ENCODE measurements at regions not wholly inside any gene's neighbourhood (a gene's known extent, or its start where the extent isn't known, plus 50 kb on each side); places are given as distances from the start of the nearest gene placed in this dataset.
A peak's percentile ranks its signal among the peaks of the same experiment; 100 is the strongest.

GRCh38 chr15:25178835-25179672 lies 224.3 kb downstream of the SNRPN start:
- intact Hi-C loops (cut with DNase I): no loop called here
- peak; percentile 33 for DNase-seq (ENCODE audit: low spot score)

- intact Hi-C loops (cut with DNase I): no loop called here
- peak; percentile 70 for DNase-seq (ENCODE audit: low spot score)
Observed at GRCh38 chr15:25179673-25180511, 225.1 kb downstream of the SNRPN start.

DNA sequence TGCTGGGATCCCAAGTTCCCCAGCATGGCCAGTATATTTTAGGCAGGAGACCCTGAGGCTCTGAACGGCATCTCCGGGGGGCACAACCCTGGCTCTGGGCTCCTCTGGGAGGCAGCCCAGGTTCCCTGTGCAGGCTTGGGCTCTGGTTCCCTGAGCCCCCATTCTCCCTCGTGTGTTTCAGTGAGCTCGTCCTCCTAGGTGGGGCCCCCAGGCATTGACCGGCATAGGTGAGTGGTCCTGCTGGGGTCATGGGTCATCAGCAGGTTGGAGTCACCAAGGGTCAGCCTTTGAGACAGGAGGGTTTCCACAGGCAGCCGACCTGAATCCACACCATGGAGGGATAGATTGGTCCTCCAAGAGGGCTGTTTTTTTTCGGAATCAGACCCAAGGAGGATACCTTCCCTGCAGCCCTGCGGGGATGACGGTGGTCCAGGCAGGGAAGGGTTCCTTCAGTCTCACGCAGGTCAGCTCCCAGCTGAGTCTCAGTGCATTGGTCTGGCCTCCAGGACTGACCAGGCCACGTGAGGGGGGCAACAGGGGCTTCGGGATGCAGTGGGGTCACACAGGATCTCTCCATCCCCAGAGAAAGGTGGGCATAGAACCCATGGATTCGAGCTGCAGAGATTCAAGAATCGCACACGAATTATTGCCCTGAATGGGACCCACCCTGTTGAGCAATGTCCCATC lies 226.0 kb downstream of the SNRPN start:
- intact Hi-C loops (cut with DNase I): no loop called here
- peak; percentile 47 for DNase-seq (ENCODE audit: low spot score)

- DNase-seq (ENCODE audit: low spot score): peak; percentile 71
- intact Hi-C loops (cut with DNase I): no loop called here
Observed at GRCh38 chr15:25181293-25182097, 226.7 kb downstream of the SNRPN start.

DNA sequence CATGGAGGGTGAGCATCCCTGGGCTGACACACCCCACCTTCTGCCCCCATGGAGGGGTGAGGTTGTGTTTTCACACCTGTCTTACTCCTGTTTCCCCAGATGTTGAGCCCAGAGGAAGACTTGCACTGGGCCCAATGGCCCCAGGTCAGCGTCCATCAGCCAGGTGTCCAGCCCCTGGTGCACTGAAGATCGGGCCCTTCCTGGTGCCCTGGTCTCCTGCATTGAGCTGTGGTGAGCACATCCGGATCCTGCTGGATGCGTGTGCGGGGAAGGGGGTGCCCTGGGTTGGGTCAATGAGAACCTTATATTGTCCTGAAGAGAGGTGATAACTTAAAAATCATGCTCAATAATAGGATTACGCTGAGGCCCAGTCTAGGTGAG lies 227.3 kb downstream of the SNRPN start:
- DNase-seq (ENCODE audit: low spot score): no peak
- intact Hi-C loops (cut with DNase I): no loop called here

- peak; percentile 46 for DNase-seq (ENCODE audit: low spot score)
- intact Hi-C loops (cut with DNase I): no loop called here
Observed at GRCh38 chr15:25182736-25183445, 228.1 kb downstream of the SNRPN start.

GRCh38 chr15:25183581-25184251 lies 228.9 kb downstream of the SNRPN start:
- DNase-seq (ENCODE audit: low spot score): peak; percentile 54
- intact Hi-C loops (cut with DNase I): no loop called here

- intact Hi-C loops (cut with DNase I): no loop called here
- peak; percentile 65 for DNase-seq (ENCODE audit: low spot score)
Observed at GRCh38 chr15:25184356-25185155, 229.8 kb downstream of the SNRPN start.

DNA sequence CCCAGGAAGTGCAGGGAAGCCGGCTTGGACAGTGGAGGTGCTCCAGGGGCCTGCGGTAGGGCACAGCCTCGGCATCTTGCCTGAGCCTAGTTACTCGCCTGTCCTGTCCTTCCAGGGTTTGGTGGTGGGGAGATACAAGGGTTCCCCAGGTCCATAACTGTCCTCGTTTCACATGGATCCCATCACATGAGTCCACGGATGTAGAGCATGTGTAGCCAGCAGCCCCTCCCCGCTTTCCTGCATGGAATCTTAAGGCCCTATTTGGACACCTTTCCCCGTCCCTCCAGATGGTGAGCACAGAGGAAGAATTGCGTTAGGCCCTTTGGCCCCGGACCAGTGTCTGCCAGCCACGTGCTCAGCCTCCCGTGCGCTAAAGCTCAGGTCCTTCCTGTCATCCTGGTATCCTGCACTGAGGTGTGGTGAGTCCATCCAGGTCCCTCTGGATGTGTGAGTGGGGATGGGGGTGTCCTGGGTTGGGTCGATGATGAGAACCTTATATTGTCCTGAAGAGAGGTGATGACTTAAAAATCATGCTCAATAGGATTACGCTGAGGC lies 230.4 kb downstream of the SNRPN start:
- intact Hi-C loops (cut with DNase I): no loop called here

GRCh38 chr15:25185791-25186190 lies 231.0 kb downstream of the SNRPN start:
- intact Hi-C loops (cut with DNase I): no loop called here
- DNase-seq (ENCODE audit: low spot score): peak; percentile 24

More for the DNA sequence above, 230.4 kb downstream of the SNRPN start:
- DNase-seq (ENCODE audit: low spot score): peak; percentile 72

GRCh38 chr15:25186411-25186810 lies 231.6 kb downstream of the SNRPN start:
- intact Hi-C loops (cut with DNase I): no loop called here
- no peak for DNase-seq (ENCODE audit: low spot score)

DNA sequence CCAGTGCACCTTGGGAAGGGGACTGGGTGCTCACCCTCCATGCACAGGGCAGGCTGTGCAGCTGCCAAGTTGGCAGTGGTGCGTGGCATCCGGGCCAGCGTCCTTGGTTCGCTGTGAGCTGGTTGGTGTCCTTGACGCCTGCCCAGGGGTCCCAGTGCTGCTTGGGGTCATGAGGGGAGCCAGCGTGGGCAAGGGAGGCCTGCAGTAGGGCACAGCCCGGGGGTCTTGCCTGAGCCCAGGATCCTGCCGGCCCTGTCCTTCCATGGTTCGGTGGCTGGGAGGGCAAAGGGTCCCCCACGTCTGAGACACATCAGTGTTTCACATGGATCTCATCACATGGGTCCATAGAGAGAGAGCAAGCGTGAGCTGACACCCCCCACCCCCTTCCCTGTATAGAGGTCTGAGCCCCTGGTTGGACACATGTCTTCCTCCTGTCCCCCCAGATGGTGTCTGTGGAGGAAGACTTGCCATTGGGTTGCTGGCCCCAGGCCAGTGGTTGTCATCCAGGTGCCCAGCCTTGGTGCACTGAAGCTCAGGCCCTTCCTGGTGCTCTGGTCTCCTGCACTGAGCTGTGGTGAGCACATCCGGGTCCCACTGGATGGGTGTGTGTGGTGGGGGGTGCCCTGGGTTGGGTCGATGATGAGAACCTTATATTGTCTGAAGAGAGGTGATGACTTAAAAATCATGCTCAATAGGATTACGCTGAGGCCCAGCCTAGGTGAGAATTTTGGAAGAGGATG lies 232.3 kb downstream of the SNRPN start:
- DNase-seq (ENCODE audit: low spot score): no peak
- intact Hi-C loops (cut with DNase I): no loop called here

GRCh38 chr15:25188051-25188450 lies 233.3 kb downstream of the SNRPN start:
- intact Hi-C loops (cut with DNase I): no loop called here
- no peak for DNase-seq (ENCODE audit: low spot score)

DNA sequence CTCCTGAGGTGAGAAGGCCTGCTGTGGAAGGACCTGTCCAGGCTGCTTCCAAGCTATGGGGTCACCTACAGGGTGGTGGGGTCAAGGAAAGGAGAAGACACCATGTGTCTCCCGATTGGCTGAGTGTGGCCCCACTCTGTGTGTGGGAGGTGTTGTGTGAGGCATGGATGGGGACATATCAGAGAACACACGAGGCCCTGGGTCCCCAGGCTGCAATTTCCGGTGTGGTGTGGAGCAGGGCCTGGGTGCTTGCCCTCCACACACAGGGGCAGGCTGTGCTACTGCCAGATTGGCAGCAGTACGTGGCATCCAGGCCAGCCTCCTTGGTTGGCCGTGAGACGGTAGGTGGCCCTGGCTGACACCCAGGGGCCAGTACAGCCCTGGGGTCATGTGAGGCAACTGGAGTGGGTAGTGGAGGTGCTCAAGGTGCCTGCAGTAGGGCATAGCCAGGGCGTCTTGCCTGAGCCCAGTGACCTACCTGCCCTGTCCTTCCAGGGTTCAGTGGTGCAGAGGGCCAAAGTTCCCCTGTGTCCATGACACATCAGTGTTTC lies 233.8 kb downstream of the SNRPN start:
- intact Hi-C loops (cut with DNase I): no loop called here
- no peak for DNase-seq (ENCODE audit: low spot score)

GRCh38 chr15:25189551-25189950 lies 234.8 kb downstream of the SNRPN start:
- intact Hi-C loops (cut with DNase I): no loop called here
- no peak for DNase-seq (ENCODE audit: low spot score)

DNA sequence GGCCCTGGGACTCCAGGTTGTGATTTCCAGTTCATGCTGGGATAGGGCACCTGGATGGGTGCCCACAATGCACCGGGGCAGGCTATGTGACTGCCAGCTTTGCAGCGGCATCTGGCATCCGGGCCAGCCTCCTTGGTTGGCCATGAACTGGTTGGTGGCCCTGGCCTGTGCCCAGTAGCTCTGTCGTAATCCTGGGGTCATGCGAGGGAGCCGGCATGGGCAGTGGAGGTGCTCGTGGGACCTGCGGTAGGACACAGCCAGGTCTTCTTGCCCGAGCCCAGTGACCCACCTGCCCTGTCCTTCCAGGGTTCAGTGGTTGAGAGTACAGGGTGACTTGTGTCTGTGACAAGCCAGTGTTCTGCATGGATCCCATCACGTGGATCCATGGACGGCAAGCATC lies 237.9 kb downstream of the SNRPN start:
- intact Hi-C loops (cut with DNase I): no loop called here

More for the DNA sequence above, 237.9 kb downstream of the SNRPN start:
- DNase-seq (ENCODE audit: low spot score): no peak
